GM19043 (cell line): ENCODE measurements at regions not wholly inside any gene's neighbourhood (a gene's known extent, or its start where the extent isn't known, plus 50 kb on each side); places are given as distances from the start of the nearest gene placed in this dataset.
"Not testable (repeated sequence)": the region's sequence is repeated elsewhere in the genome, so short reads cannot be mapped to it uniquely, and the experiment has no call there.

Experiments used
- ATAC-seq: cut with Tn5 transposase; IDR thresholded peaks from one replicate; pipeline ENCODE4 v1.9.1; 2021; ENCODE audit warnings: low read depth; ENCODE audit not compliant: unreplicated experiment

DNA sequence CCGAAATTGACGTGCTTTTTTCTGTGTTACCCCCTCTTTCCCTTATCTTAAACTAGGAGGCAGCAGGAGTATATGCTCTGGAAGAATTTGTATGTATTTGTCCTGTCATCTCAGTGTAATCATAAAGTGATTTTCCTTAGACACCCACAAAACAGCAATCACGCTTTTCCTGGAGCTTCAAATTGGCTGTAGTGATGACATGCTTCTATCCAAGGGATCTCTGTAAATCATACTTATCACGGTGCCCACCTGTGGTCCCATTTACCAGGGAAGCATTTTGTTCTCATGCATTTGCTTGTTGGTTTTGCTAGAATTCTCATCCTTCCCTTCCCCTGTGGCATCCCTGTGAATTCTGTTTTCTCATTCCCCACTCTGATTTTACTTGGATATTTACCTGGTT, 220.8 kb upstream of the THUMPD2 start:
- no peak for ATAC-seq

GRCh38 chr2:39998617-39999016, 219.6 kb upstream of the THUMPD2 start:
- ATAC-seq: no peak

DNA sequence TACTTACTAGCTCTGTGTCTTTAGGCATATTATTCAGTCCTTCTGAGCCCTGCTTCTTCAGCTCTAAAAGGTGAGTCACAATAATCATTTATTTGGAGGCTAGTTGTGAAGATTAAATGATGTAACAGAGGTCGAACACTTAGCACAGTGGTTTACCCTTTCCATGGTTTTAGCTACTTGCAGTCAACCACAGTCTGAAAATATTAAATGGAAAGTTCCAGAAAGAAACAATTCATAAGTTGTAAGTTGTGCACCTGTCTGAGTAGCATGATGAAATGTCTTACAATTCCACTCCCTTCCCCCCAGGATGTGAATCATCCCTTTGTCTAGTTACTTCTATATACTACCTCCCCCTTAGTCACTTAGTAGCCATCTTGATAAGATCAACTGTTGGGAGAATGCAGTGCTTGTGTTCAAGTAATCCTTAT, 217.6 kb upstream of the THUMPD2 start:
- no peak for ATAC-seq

DNA sequence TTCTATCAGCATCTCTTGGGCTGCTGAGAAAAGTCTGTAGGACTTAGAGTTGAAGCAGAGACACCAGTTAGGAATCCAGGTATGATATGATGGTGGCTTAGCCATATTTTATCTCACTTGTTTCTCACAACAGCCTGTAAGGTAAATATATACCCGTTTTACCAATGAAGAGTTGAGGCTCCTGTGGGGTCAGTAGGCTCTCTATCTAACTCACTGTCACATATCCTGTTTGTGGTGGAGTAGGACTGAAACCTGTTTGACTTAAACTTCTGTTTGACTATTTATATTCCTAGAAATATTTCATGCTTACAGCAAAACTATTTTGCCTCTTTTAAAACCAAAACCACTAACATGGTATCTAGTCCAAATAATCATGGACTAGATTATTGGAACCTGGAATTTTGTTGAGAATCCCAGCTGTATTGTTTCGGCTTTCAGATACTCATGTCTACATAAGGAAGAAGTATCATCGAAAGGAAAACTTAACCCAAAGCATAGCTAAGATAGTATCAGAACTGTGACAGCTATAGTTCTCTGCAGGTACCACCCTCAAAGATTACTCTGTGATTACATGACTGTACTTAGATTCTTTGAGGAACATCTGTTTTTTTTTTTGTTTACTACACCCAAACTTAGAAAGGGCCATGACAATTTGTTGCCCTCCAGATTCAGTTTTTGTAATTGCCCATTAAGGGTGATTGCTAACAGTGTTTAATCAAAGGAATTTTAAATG, 216.1 kb upstream of the THUMPD2 start:
- no peak for ATAC-seq

DNA sequence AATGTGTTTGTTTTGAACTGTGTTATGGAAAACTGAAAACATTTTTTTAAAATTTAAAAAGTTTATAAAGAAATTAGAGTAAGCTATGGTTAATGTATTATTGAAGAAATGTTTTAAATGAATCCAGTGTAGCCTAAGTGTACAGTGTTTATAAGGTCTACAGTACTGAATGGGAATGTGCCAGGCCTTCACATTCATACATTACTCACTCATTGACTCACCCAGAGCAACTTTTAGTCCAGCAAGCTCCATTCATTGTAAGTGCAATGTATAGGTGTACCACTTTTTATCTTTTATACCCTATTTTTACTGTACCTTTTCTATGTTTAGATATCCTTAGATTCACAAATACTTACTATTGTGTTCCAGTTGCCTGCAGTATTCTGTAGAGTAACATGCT, 215.1 kb upstream of the THUMPD2 start:
- ATAC-seq: no peak

GRCh38 chr2:39991298-39991697, 212.2 kb upstream of the THUMPD2 start:
- no peak for ATAC-seq

DNA sequence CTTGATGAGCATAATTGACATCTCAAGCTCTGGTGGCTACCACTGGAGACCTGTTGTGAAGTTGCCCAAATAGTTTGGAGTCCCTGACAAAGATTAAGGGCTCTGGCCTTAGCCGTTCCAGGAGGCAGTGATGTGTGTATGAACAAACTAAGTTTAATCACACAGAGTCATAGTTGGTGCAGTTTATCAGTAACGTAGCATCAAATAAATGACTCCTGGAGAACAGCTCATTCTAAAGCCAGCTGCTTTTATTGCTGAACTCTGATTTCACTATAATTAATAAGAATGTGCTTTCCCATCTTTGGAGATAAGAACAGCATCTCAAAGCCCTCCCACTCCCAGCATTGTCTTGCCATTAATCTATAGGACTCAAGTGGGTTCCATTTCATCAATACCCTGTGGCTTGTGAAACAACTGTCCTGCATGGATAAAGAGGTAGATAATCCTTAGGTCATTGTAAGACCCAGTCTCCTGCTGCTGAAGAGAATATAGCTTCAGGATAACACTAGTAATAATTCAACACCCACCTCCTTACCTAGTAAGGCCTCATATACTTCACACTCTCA, 211.4 kb upstream of the THUMPD2 start:
- no peak for ATAC-seq

DNA sequence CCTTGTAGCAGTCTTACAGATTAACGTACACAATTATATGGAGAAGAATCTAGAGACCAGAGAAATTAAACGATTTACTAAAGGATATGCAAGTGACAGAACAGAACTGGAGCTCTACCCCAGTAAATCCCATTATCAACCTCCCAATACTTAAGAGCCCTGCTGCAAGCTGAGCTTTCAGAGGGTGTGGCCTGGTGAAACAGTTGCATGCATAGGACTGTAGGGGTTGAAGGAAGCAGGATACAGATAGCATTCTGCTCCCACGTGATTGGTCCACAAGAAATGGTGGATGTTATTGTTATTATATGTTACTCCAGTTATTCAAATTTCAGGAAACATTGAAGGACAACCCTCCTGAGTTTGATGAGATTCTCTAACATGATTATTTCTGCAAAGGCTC, 210.8 kb upstream of the THUMPD2 start:
- no peak for ATAC-seq

- no peak for ATAC-seq
Measured at GRCh38 chr2:39981883-39982311, 202.8 kb upstream of the THUMPD2 start.

DNA sequence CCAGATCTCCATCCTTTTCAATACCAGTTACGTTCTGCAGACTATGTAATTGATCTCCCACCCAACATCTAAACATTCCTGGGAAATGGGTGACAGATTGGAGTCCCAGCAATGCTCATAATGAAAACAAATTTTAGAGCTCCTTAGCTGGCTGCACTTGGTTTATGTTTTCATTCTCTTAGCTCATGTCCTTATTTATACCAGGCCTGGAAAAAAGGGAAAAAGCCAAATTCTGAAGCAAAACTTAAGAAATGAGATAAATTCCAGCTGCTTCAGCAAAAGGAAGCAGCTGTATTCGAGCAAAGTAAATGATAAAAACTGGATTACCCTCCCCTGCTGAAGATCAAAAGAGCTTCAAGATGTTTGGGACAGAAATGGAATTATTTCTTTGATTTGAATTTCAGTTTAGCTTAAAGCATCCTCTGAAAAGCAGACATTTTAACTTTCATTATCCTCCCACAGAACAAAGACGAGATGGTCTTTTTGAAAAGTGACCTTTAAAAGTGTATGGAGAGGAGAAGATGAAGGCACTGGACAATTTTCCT, 196.5 kb upstream of the THUMPD2 start:
- ATAC-seq: no peak

- no peak for ATAC-seq
Measured at GRCh38 chr2:39968037-39968436, 189.0 kb upstream of the THUMPD2 start.

GRCh38 chr2:39960681-39961080, 181.6 kb upstream of the THUMPD2 start:
- ATAC-seq: not testable (repeated sequence)

DNA sequence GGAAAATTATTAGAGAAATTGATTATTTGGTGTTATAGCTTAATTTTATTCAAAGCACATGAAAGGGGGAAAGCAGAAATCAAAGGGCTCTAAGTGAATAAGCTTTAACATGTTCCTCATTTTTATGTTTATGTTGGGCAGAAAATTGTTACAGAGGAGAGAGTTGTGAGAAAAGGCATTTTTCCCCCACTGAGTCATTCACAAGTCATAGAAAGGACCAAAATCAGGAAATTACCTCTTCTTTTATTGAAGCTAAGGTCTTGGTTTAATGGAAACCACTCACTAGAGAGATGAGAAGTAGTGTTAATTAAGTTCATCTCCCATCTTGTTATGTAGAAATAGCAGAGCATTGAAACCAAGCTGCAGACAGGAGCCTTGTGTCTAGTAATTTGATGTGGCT, 175.3 kb upstream of the THUMPD2 start:
- no peak for ATAC-seq

- no peak for ATAC-seq
Measured at GRCh38 chr2:39949131-39949530, 170.1 kb upstream of the THUMPD2 start.

DNA sequence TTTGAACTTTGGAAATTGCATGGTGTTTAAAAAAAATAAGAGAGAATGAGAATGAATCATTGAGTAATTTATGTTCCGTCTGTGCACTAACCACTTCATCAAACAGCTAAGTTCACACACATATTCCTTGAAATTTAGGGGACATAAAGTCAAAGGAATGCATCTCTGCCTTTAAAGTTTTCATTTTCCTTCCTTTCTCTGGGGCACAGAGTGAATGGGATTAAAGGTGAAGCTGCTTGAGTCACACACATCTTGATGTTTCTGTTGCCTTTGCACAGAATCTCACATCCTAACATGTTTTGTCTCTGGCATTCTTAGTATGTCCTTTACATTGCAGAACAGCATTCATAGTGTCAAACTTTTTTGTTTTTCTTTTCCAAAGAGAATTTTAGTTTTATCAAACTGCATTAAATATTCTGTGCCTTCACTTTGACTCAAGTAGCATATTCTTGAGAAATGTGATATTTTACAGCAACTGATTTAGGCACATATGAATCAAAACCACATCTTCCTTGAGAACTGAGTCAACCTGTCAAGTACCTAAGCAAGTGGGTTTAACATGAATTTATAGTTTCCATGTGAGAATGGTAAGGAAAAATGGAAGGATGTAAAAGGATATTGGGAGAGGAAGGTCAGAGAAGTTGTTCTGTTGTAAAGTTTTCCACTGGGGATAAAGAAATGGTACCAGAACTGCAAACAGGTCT, 169.1 kb upstream of the THUMPD2 start:
- no peak for ATAC-seq

DNA sequence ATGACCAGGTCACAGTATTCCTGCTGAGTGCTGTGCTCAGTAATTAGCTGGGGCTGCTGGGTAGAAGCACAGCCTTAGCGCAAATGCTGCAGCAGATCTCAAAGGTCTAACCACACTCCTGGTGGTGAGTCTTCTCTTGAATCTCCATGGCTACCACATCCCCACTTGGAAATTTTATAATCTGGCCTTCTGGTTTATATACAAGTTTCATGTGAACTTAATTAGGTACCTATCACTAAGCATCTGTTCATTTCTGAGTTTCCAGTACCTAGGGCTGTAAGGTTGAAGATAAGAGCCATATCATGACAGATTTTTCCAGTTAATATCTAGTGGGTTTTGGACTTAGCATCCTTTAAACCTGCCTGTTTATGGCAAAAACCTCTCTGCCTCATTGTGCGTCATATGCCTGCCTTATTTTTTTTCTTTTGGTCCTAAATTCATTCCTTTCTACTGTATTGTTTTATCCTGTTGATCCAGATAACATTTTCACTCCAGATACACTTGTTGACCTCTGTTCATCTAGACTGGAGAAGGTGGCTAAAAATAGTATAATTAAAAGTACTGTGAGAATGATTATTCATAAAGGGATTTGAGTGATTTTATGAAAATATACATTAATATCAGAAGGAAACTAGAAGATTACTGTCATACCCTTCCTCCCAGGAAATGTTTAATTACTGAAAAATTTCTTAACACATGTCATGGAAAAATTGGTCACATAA, 168.4 kb upstream of the THUMPD2 start:
- ATAC-seq: no peak

- ATAC-seq: no peak
Measured at GRCh38 chr2:39942950-39943349, 163.9 kb upstream of the THUMPD2 start.

GRCh38 chr2:39938035-39938835, 159.2 kb upstream of the THUMPD2 start:
- ATAC-seq: no peak

- no peak for ATAC-seq
Measured at GRCh38 chr2:39937621-39938020, 158.6 kb upstream of the THUMPD2 start.

DNA sequence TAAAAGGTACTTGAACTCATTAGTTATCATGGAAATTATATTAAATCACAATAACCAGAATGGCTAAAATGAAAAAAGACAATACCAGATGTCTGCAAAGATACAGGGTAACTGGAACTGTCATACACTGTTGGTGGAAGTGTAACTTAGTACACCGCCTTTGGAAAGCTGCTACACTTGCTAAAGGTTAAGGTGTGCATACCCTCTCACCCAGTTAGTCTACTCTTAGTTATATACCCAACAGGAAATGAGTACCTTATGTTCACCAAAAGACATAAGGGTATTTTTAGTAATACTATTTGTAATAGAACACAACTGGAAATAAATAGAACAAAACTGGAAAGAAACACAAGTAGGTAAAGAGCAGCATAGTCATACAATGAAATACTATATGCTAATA, 155.8 kb upstream of the THUMPD2 start:
- no peak for ATAC-seq
